Adipose tissue (tissue), 3 donors: ENCODE measurements at regions not wholly inside any gene's neighbourhood (a gene's known extent, or its start where the extent isn't known, plus 50 kb on each side); places are given as distances from the start of the nearest gene placed in this dataset.

ENCODE experiments used
- H3K27ac ChIP-seq: one replicate; pipeline ENCODE4 v1.5.1; 2013; ENCODE audit warnings: low read depth, low read length
- WGBS, 3 donors: extraction: QIAGEN DNeasy Blood & Tissue Kit; methylation state at CpG; one replicate each; pipeline ENCODE4 v1.1.7; 2013; 5-methylcytosine and 5-hydroxymethylcytosine counted together
- donor health status: healthy with polysubstance abuse.
- donor health status: Bipolar disorder and iron deficiency.
- donor health status: healthy.

DNA sequence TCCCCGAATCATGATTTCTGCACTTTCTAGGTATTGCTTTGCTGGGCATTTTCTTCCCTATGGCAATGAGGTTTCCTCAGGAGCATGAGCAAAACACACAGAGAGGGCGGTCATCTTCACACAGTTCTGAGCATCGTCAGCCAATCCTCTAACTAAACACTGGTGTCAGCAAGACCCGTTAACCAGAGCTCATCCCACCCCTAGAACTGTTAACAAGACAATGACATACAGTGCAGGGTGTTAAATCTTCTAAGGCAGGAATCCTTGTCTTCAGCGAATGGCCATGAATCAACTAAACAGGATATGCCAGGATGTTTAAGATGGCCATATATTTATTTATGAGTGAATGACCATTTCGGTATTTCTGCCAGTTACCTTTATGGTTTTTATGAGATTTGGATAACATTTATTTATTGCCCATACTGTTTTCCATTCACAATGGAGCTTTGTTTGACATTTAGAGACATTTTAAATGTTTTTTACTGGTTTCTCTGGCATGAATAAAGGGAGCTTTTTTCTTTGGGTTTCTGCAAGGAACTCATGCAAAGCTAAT lies 411.5 kb upstream of the PROK2 start:
- no peak overlapping the region for H3K27ac ChIP-seq
- 77 to 90% (median 89%) methylated on average over 6 of the region's 6 CpGs for WGBS, 3 donors

DNA sequence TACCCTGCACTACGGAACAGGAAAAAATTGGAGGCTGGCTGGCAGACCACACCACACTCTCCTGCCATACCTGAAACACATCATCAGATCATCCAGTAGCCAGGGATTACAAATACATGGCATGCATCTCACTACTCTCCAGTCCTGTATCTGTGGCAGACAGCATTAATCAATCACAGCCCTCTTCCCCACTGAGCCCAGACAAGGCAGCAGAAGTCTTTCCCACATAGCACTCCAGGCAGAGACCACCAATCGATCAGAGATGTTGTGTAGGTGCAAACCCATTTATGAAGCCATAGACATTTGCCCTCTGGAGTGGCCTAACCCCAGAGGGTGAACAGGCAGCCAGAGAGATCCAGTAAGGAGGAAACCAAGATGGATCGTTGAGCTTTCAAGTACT lies 410.9 kb upstream of the PROK2 start:
- no peak overlapping the region for H3K27ac ChIP-seq
- 86 to 94% (median 93%) methylated on average over 3 of the region's 3 CpGs for WGBS, 3 donors

DNA sequence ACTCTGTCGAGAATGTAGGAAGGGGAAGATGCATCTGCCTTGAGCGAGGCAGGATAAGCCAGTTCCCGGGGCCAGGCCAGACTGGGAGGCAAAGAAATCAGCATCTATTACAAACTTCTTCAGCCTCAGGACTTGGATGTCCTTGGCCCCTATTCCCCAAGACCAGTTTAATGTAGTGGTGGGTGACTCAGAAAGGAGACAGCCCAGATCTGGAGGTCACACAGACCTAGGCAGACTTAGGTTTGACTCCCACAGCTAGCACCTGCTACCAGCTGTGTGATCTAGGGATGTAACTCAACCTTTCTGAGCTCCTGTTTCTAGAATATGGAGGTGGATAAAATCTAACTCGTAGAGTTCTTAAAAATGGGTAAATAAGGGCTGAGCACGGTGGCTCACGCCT lies 409.5 kb upstream of the PROK2 start:
- no peak overlapping the region for H3K27ac ChIP-seq
- 87 to 91% (median 89%) methylated on average over 6 of the region's 6 CpGs for WGBS, 3 donors

GRCh38 chr3:72193771-72194430 lies 409.0 kb upstream of the PROK2 start:
- WGBS, 3 donors, result 86 to 88% (median 87%) methylated on average over 11 of the region's 11 CpGs
- H3K27ac ChIP-seq, result no peak overlapping the region

DNA sequence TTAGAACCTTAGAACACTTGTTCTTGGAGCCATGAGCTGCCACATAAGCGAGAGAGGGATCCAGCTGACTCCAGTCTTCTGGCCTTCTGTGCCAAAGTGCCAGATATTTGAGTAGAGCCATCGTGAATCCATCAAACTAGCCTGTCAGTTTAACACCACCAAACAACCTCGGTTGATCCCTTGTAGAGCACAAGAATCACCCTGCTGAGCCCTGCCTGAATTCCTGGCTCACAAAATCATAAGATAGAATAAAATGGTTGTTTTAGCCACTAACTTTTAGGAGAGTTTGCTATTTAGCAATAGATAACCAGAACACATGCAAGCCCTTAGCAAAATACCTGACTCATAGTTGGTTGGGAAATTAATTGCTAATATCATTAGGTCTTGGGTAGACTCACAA lies 407.6 kb upstream of the PROK2 start:
- 90 to 96% (median 90%) methylated on average over 3 of the region's 3 CpGs for WGBS, 3 donors
- H3K27ac ChIP-seq, result no peak overlapping the region

DNA sequence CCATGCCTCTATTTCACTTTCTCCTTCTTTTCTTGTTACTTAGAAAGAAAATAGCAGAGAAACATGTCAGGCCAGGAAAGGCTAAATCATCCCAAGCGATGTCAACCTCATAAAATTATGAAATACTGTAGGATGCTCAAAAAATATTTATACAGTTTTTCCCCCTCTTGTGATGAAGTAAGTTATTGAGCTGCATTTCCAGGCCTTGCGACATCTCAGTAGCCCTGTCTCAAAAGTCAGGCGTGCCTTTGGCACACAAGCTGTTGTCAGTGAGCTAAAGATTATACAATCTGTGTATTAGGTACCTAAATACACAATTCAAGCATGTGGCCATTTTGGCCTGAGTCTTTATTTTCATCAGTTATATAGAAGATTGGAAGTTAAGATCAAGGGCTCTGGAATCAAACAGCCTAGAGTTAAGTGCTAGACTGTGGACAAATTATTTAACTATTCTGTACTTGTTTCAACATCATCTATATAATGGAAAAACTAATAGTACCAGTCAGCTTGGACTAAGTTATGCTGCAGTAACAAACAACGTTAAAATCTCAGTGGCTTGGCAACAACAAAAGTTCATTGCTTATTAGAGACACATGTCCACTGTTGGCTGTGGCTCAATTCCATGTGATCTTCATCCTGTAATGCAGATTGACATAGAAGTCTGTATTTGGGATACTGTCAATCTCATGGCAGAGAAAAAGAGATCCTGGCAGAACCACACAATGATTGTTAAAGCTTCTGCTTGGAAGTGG lies 406.4 kb upstream of the PROK2 start:
- H3K27ac ChIP-seq, result no peak overlapping the region
- WGBS, 3 donors, result 61 to 89% (median 72%) methylated on average over 4 of the region's 4 CpGs

GRCh38 chr3:72190050-72190449 lies 405.1 kb upstream of the PROK2 start:
- no peak overlapping the region for H3K27ac ChIP-seq
- WGBS, 3 donors, result 64 to 88% (median 86%) methylated on average over 5 of the region's 5 CpGs

DNA sequence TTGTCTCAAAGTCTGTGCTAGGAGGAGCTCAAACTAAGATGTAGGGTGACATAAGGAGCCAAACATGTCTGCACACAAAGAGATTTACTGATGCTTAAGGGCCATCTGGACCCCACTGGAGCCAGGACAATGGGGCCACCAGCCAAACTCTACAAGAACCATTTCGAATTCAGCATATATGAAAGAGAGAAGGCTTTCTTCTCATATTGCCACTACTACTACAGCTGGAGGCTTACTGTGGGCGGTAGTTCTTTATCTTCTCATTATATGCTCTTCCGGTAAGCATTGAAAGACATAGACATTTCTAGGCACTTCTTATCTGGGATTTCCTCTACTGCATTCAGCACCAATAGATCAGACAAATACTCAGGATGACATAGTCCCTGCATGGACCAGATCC lies 404.4 kb upstream of the PROK2 start:
- H3K27ac ChIP-seq, result no peak overlapping the region
- WGBS, 3 donors, result 86 to 95% (median 90%) methylated on average over 3 of the region's 3 CpGs

GRCh38 chr3:72188536-72188935 lies 403.6 kb upstream of the PROK2 start:
- WGBS, 3 donors, result 91 to 95% (median 94%) methylated on average over 2 of the region's 2 CpGs
- H3K27ac ChIP-seq, result no peak overlapping the region

DNA sequence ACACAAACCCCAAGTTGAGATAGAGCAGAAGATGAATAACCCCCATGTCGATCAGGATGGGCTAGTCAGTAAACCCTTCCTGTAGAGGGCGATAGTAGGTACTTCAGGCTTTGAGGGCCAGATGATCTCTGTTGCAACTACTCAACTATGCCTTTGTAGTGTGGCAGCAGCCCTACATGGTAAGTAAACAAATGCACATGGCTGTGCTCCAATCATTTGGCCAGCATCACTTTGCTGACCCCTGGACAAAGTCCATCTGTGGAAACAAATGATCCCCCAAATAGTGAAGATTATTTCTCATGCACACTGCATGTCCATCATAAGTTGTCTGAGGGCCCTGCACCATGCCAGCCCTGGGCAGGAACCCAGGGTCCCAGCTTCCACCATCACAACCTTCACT lies 402.2 kb upstream of the PROK2 start:
- no peak overlapping the region for H3K27ac ChIP-seq
- 69 to 84% (median 75%) methylated on average over 2 of the region's 2 CpGs for WGBS, 3 donors

GRCh38 chr3:72186400-72186855 lies 401.5 kb upstream of the PROK2 start:
- H3K27ac ChIP-seq, result no peak overlapping the region
- 16 to 39% (median 17%) methylated on average over 1 of the region's 1 CpG for WGBS, 3 donors

- 46 to 59% (median 52%) methylated on average over 9 of the region's 9 CpGs for WGBS, 3 donors
- H3K27ac ChIP-seq, result no peak overlapping the region
Measured at GRCh38 chr3:72185549-72186399, 400.8 kb upstream of the PROK2 start.

DNA sequence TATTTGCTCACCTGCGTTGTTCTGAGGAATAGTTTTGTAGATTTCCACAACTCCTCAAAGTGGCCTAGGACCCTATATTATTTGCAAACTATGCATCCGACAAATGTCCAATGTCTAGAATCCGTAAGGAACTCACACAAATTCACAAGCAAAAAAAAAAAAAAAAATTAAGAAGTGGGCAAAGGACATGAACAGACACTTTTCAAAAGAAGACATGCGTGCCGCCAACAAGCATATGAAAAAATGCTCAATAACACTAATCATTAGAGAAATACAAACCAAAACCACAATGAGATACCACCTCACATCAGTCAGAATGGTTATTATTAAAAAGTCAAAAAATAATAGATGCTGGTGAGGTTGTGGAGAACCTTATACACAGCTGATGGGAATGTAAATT lies 398.5 kb upstream of the PROK2 start:
- WGBS, 3 donors, result 85 to 99% (median 98%) methylated on average over 5 of the region's 5 CpGs
- H3K27ac ChIP-seq, result no peak overlapping the region

DNA sequence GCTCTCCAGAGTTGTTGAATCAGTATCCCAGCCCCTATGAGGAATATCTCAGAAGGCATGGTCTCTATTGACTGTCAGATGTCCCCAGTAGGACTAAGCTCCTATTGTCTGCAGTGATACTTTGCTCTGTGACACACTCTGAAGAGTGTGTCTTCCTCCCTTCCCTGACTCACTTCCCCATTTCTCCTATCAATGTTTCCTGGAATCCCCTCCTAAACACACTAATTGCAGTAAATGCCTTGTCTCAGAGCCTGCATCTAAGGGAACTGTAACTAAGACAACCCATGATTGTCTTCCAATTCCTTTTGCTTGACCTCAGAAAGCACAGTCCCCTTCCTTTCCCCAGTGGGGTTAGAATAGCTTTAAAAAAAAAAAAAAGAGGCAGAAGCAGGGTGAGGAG lies 397.3 kb upstream of the PROK2 start:
- no peak overlapping the region for H3K27ac ChIP-seq

GRCh38 chr3:72181251-72181650 lies 396.3 kb upstream of the PROK2 start:
- 47 to 74% (median 58%) methylated on average over 5 of the region's 5 CpGs for WGBS, 3 donors

GRCh38 chr3:72180405-72180804 lies 395.5 kb upstream of the PROK2 start:
- H3K27ac ChIP-seq, result no peak overlapping the region
- WGBS, 3 donors, result 88 to 93% (median 91%) methylated on average over 1 of the region's 1 CpG

More at GRCh38 chr3:72181251-72181650, 396.3 kb upstream of the PROK2 start:
- no peak overlapping the region for H3K27ac ChIP-seq

DNA sequence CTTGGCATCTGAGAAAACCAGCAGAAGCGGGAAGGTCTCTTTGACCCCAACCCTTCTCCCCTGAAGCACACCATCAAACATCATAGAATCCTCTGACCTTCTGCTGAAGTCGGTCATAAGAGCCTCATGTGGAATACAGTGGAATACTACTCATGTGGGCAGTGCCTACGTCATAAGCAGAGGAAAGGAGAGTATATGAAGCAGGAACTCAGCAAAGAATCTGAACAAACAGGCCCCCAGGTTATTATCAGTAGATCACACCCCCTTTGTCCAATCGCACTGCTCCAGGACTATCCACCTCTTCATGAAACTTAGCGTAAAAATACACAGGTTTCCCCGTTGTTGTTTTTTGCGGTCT lies 394.1 kb upstream of the PROK2 start:
- 94 to 97% (median 95%) methylated on average over 7 of the region's 7 CpGs for WGBS, 3 donors
- no peak overlapping the region for H3K27ac ChIP-seq

DNA sequence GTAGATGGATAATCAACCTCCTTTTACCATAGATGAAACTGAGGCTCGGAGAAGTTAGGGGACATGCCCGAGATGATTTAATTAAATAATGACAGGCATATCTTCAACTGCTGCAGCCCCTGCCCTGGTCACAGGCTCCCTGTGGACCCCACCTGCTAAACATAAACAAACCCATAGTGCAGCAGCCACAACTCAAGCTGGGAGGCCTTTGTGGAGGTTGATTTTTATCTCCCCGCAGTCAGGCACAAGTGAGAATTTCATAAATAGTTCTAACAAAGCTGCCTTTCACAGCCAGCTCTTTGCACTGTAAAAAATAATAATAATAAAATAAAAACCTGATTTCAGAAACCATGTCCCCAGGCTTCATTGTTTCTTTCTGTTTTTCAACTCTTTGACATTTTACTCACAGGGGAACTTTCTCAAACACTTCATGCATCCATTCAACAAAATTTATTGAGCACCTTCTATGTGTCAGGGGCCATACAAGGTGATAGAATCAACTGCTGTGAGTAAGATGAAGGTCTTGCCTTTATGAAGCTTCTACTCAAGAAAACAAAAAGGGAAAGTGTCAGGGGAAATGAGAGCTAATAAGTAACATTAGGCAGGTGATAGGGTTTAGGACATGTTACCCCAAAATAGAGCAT lies 393.6 kb upstream of the PROK2 start:
- H3K27ac ChIP-seq, result no peak overlapping the region
- 89 to 95% (median 92%) methylated on average over 3 of the region's 3 CpGs for WGBS, 3 donors
